ENCODE measurements at regions not wholly inside any gene's neighbourhood (a gene's known extent, or its start where the extent isn't known, plus 50 kb on each side); places are given as distances from the start of the nearest gene placed in this dataset.

DNA sequence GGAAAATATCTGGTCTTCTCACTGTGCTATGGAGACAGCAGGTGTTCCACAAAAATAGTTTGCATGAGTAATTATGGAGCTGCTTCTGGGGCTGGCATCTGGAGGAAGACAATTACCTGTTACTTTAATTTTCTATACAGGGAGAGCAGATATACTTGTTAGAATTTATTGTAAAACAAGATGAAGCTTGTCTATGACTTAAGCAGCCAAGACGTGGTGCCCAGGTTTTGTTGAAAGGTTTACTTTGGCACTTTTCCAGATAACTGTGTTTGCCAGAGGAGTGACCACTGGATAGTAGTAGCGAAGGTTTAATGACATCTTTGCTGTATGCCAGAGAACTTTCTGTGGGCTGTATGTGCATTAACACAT is 134.5 kb upstream of the KL start:
- Histone ChIP-seq H4K20me1 (ENCODE audit: insufficient read depth) (no peaks in the 10 kb centered on the region), H3F3A (ENCODE audit: insufficient read depth, low read length, poor library complexity, severe bottlenecking) (no peaks in the 10 kb centered on the region), H3K9ac (ENCODE audit: low read length) (no peak overlapping the region), H3K36me3 (ENCODE audit: insufficient read depth, low read length) (no peaks in the 10 kb centered on the region), H3K9me3 (ENCODE audit: low read length) (no peaks in the 10 kb centered on the region), H3K4me3 (ENCODE audit: low read length) (no peak overlapping the region), H3K27ac (ENCODE audit: low read length) (no peak overlapping the region), H3K4me2 (ENCODE audit: low read length) (no peak overlapping the region), H2AFZ (ENCODE audit: low read depth, low read length) (no peak overlapping the region), H3K27me3 (ENCODE audit: insufficient read depth, low read depth, low read length) (no peaks in the 10 kb centered on the region), H3K79me2 (replicated peaks; ENCODE audit: insufficient read depth, low read length) (no peaks in the 10 kb centered on the region), H3K9me2 (ENCODE audit: insufficient read depth, low read length) (no peaks in the 10 kb centered on the region)
- TF ChIP-seq, protein P1, sequence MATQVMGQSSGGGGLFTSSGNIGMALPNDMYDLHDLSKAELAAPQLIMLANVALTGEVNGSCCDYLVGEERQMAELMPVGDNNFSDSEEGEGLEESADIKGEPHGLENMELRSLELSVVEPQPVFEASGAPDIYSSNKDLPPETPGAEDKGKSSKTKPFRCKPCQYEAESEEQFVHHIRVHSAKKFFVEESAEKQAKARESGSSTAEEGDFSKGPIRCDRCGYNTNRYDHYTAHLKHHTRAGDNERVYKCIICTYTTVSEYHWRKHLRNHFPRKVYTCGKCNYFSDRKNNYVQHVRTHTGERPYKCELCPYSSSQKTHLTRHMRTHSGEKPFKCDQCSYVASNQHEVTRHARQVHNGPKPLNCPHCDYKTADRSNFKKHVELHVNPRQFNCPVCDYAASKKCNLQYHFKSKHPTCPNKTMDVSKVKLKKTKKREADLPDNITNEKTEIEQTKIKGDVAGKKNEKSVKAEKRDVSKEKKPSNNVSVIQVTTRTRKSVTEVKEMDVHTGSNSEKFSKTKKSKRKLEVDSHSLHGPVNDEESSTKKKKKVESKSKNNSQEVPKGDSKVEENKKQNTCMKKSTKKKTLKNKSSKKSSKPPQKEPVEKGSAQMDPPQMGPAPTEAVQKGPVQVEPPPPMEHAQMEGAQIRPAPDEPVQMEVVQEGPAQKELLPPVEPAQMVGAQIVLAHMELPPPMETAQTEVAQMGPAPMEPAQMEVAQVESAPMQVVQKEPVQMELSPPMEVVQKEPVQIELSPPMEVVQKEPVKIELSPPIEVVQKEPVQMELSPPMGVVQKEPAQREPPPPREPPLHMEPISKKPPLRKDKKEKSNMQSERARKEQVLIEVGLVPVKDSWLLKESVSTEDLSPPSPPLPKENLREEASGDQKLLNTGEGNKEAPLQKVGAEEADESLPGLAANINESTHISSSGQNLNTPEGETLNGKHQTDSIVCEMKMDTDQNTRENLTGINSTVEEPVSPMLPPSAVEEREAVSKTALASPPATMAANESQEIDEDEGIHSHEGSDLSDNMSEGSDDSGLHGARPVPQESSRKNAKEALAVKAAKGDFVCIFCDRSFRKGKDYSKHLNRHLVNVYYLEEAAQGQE (IDR thresholded peaks at IDR 0.05; ENCODE audit: borderline replicate concordance) = no peak
- no peak for TF ChIP-seq TAF1 (IDR thresholded peaks at IDR 0.05; ENCODE audit: low read depth)
- TF ChIP-seq EP300 (conservative IDR thresholded peaks at IDR 0.05; ENCODE audit: poor library complexity, severe bottlenecking) = no peak
- TF ChIP-seq MXI1 (conservative IDR thresholded peaks at IDR 0.05; ENCODE audit: poor library complexity, severe bottlenecking) = no peak
- no peak for TF ChIP-seq POLR2AphosphoS5 (IDR thresholded peaks at IDR 0.05)
- TF ChIP-seq SMC3 (conservative IDR thresholded peaks at IDR 0.05; ENCODE audit: poor library complexity) = no peak
- TF ChIP-seq RAD21 (conservative IDR thresholded peaks at IDR 0.05) = no peak
- TF ChIP-seq, protein P2, sequence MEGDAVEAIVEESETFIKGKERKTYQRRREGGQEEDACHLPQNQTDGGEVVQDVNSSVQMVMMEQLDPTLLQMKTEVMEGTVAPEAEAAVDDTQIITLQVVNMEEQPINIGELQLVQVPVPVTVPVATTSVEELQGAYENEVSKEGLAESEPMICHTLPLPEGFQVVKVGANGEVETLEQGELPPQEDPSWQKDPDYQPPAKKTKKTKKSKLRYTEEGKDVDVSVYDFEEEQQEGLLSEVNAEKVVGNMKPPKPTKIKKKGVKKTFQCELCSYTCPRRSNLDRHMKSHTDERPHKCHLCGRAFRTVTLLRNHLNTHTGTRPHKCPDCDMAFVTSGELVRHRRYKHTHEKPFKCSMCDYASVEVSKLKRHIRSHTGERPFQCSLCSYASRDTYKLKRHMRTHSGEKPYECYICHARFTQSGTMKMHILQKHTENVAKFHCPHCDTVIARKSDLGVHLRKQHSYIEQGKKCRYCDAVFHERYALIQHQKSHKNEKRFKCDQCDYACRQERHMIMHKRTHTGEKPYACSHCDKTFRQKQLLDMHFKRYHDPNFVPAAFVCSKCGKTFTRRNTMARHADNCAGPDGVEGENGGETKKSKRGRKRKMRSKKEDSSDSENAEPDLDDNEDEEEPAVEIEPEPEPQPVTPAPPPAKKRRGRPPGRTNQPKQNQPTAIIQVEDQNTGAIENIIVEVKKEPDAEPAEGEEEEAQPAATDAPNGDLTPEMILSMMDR (IDR thresholded peaks at IDR 0.05; ENCODE audit: poor library complexity, severe bottlenecking) = no peak
- no peak for TF ChIP-seq EZH2 (IDR thresholded peaks at IDR 0.05; ENCODE audit: borderline replicate concordance, insufficient read depth, low read length, poor library complexity, severe bottlenecking)

DNA sequence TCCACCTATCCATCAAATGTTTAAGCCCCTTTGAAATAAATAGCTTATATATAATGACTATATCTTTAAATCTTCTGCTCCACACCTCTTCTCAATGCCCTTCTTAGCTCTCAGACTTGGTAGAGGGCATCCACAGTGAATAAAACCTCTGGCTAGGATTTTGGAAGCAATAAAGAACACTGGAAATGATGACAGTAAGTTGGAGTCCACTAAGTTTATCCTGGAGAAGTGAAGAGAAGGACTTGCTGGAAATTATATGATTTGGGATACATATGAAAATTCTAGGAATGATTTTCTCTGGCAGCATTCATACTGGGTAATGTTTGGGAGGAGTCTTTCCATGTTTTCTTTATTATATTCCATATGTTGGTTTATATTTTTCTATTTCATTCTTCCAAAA is 133.5 kb upstream of the KL start:
- H3K4me3 ChIP-seq (ENCODE audit: low read length) = no peak overlapping the region
- no peaks in the 10 kb centered on the region for H3K27me3 ChIP-seq (ENCODE audit: insufficient read depth, low read depth, low read length)
- H2AFZ ChIP-seq (ENCODE audit: low read depth, low read length) = no peak overlapping the region
- H3K9me3 ChIP-seq (ENCODE audit: low read length) = no peaks in the 10 kb centered on the region
- no peaks in the 10 kb centered on the region for H4K20me1 ChIP-seq (ENCODE audit: insufficient read depth)
- H3F3A ChIP-seq (ENCODE audit: insufficient read depth, low read length, poor library complexity, severe bottlenecking) = no peaks in the 10 kb centered on the region
- no peak overlapping the region for H3K27ac ChIP-seq (ENCODE audit: low read length)
- H3K9me2 ChIP-seq (ENCODE audit: insufficient read depth, low read length) = no peaks in the 10 kb centered on the region
- no peaks in the 10 kb centered on the region for H3K79me2 ChIP-seq (replicated peaks; ENCODE audit: insufficient read depth, low read length)
- H3K4me2 ChIP-seq (ENCODE audit: low read length) = no peak overlapping the region
- TF ChIP-seq POLR2AphosphoS5 (IDR thresholded peaks at IDR 0.05) (no peak), EP300 (conservative IDR thresholded peaks at IDR 0.05; ENCODE audit: poor library complexity, severe bottlenecking) (no peak), MXI1 (conservative IDR thresholded peaks at IDR 0.05; ENCODE audit: poor library complexity, severe bottlenecking) (no peak), TAF1 (IDR thresholded peaks at IDR 0.05; ENCODE audit: low read depth) (no peak), SMC3 (conservative IDR thresholded peaks at IDR 0.05; ENCODE audit: poor library complexity) (no peak), EZH2 (IDR thresholded peaks at IDR 0.05; ENCODE audit: borderline replicate concordance, insufficient read depth, low read length, poor library complexity, severe bottlenecking) (no peak), RAD21 (conservative IDR thresholded peaks at IDR 0.05) (no peak)
- TF ChIP-seq, protein P1 (IDR thresholded peaks at IDR 0.05; ENCODE audit: borderline replicate concordance) = no peak
- TF ChIP-seq, protein P2 (IDR thresholded peaks at IDR 0.05; ENCODE audit: poor library complexity, severe bottlenecking) = no peak
- no peak overlapping the region for H3K9ac ChIP-seq (ENCODE audit: low read length)
- no peaks in the 10 kb centered on the region for H3K36me3 ChIP-seq (ENCODE audit: insufficient read depth, low read length)
